ENCODE measurements at regions not wholly inside any gene's neighbourhood (a gene's known extent, or its start where the extent isn't known, plus 50 kb on each side); places are given as distances from the start of the nearest gene placed in this dataset.
A peak's percentile ranks its signal among the peaks of the same experiment; 100 is the strongest.

GRCh38 chr14:76954394-76955190 is 73.9 kb downstream of the IRF2BPL start:
- Mint-ChIP-seq H3K9me3 (no peaks in the 10 kb centered on the region), H3K4me1 (peaks cover 63% of the 10 kb centered on the region), H3K36me3 (no peaks in the 10 kb centered on the region), H3K27ac (peak overlapping the region; percentile 89), H3K27me3 (no peaks in the 10 kb centered on the region), H3K4me3 (no peak overlapping the region)
- ATAC-seq = no peak

GRCh38 chr14:76953311-76953945 is 75.1 kb downstream of the IRF2BPL start:
- no peaks in the 10 kb centered on the region for H3K27me3 Mint-ChIP-seq
- H3K4me3 Mint-ChIP-seq = peak overlapping the region; percentile 22
- no peaks in the 10 kb centered on the region for H3K36me3 Mint-ChIP-seq
- peaks cover 58% of the 10 kb centered on the region for H3K4me1 Mint-ChIP-seq
- no peaks in the 10 kb centered on the region for H3K9me3 Mint-ChIP-seq
- peak overlapping the region; percentile 90 for H3K27ac Mint-ChIP-seq
- no peak for ATAC-seq

- H3K27me3 Mint-ChIP-seq = no peaks in the 10 kb centered on the region
- no peak overlapping the region for H3K27ac Mint-ChIP-seq
- peaks cover 59% of the 10 kb centered on the region for H3K4me1 Mint-ChIP-seq
- H3K36me3 Mint-ChIP-seq = no peaks in the 10 kb centered on the region
- no peak overlapping the region for H3K4me3 Mint-ChIP-seq
- no peaks in the 10 kb centered on the region for H3K9me3 Mint-ChIP-seq
- no peak for ATAC-seq
Observed at GRCh38 chr14:76951166-76951565, 77.3 kb downstream of the IRF2BPL start.

GRCh38 chr14:76950055-76951020 is 78.2 kb downstream of the IRF2BPL start:
- Mint-ChIP-seq H3K4me1 (peaks cover 50% of the 10 kb centered on the region), H3K27ac (no peak overlapping the region), H3K4me3 (no peak overlapping the region), H3K36me3 (no peaks in the 10 kb centered on the region), H3K27me3 (no peaks in the 10 kb centered on the region), H3K9me3 (no peaks in the 10 kb centered on the region)
- ATAC-seq = no peak

GRCh38 chr14:76948976-76949375 is 79.5 kb downstream of the IRF2BPL start:
- Mint-ChIP-seq H3K27me3 (no peaks in the 10 kb centered on the region), H3K9me3 (no peaks in the 10 kb centered on the region), H3K27ac (peak overlapping the region; percentile 13), H3K4me1 (peaks cover 42% of the 10 kb centered on the region), H3K4me3 (no peak overlapping the region), H3K36me3 (no peaks in the 10 kb centered on the region)
- ATAC-seq = no peak

GRCh38 chr14:76948213-76948947 is 80.1 kb downstream of the IRF2BPL start:
- peaks cover 36% of the 10 kb centered on the region for H3K4me1 Mint-ChIP-seq
- no peaks in the 10 kb centered on the region for H3K9me3 Mint-ChIP-seq
- no peak overlapping the region for H3K4me3 Mint-ChIP-seq
- H3K27me3 Mint-ChIP-seq = no peaks in the 10 kb centered on the region
- no peaks in the 10 kb centered on the region for H3K36me3 Mint-ChIP-seq
- H3K27ac Mint-ChIP-seq = peak overlapping the region; percentile 13
- no peak for ATAC-seq

GRCh38 chr14:76947838-76948184 is 80.7 kb downstream of the IRF2BPL start:
- no peak for ATAC-seq
- Mint-ChIP-seq H3K27me3 (no peaks in the 10 kb centered on the region), H3K4me3 (no peak overlapping the region), H3K4me1 (peaks cover 33% of the 10 kb centered on the region), H3K9me3 (no peaks in the 10 kb centered on the region), H3K27ac (peak overlapping the region; percentile 75), H3K36me3 (no peaks in the 10 kb centered on the region)

- Mint-ChIP-seq H3K27ac (peak overlapping the region; percentile 75), H3K4me3 (peak overlapping the region; percentile 1), H3K36me3 (no peaks in the 10 kb centered on the region), H3K4me1 (peaks cover 33% of the 10 kb centered on the region), H3K9me3 (no peaks in the 10 kb centered on the region), H3K27me3 (no peaks in the 10 kb centered on the region)
- ATAC-seq = peak; percentile 91
Observed at GRCh38 chr14:76947078-76947837, 81.2 kb downstream of the IRF2BPL start.

- H3K27me3 Mint-ChIP-seq = no peaks in the 10 kb centered on the region
Observed at GRCh38 chr14:76946753-76947077, 81.8 kb downstream of the IRF2BPL start.

GRCh38 chr14:76943072-76943471 is 85.4 kb downstream of the IRF2BPL start:
- Mint-ChIP-seq H3K4me1 (peaks cover 18% of the 10 kb centered on the region), H3K36me3 (no peaks in the 10 kb centered on the region), H3K4me3 (no peak overlapping the region), H3K27ac (no peak overlapping the region), H3K27me3 (no peaks in the 10 kb centered on the region), H3K9me3 (no peaks in the 10 kb centered on the region)
- no peak for ATAC-seq

More at GRCh38 chr14:76946753-76947077, 81.8 kb downstream of the IRF2BPL start:
- Mint-ChIP-seq H3K27ac (peak overlapping the region; percentile 75), H3K4me1 (peaks cover 33% of the 10 kb centered on the region), H3K9me3 (no peaks in the 10 kb centered on the region), H3K36me3 (no peaks in the 10 kb centered on the region), H3K4me3 (peak overlapping the region; percentile 1)
- ATAC-seq = no peak

GRCh38 chr14:76941946-76942805 is 86.3 kb downstream of the IRF2BPL start:
- Mint-ChIP-seq H3K27ac (no peak overlapping the region), H3K27me3 (no peaks in the 10 kb centered on the region), H3K4me3 (no peak overlapping the region), H3K4me1 (peaks cover 9% of the 10 kb centered on the region), H3K9me3 (no peaks in the 10 kb centered on the region), H3K36me3 (no peaks in the 10 kb centered on the region)
- no peak for ATAC-seq

- H3K4me3 Mint-ChIP-seq = no peak overlapping the region
- ATAC-seq = no peak
- H3K36me3 Mint-ChIP-seq = no peaks in the 10 kb centered on the region
- no peaks in the 10 kb centered on the region for H3K27me3 Mint-ChIP-seq
- no peaks in the 10 kb centered on the region for H3K9me3 Mint-ChIP-seq
- H3K27ac Mint-ChIP-seq = no peak overlapping the region
- peaks cover 2% of the 10 kb centered on the region for H3K4me1 Mint-ChIP-seq
Observed at GRCh38 chr14:76941544-76941943, 87.0 kb downstream of the IRF2BPL start.

- Mint-ChIP-seq H3K27ac (no peak overlapping the region), H3K36me3 (no peaks in the 10 kb centered on the region), H3K4me3 (no peak overlapping the region), H3K9me3 (no peaks in the 10 kb centered on the region), H3K4me1 (no peaks in the 10 kb centered on the region), H3K27me3 (no peaks in the 10 kb centered on the region)
- ATAC-seq = no peak
Observed at GRCh38 chr14:76940021-76940760, 88.3 kb downstream of the IRF2BPL start.

All from stimulated activated memory B cell treated with anti-CD40 and anti-IgM and Interleukin-4, amounts not matched to agents 10 μg/mL and 1 μg/mL and 100 μg/mL, for 72 hours (primary cell).